ENCODE measurements at regions not wholly inside any gene's neighbourhood (a gene's known extent, or its start where the extent isn't known, plus 50 kb on each side); places are given as distances from the start of the nearest gene placed in this dataset.

DNA sequence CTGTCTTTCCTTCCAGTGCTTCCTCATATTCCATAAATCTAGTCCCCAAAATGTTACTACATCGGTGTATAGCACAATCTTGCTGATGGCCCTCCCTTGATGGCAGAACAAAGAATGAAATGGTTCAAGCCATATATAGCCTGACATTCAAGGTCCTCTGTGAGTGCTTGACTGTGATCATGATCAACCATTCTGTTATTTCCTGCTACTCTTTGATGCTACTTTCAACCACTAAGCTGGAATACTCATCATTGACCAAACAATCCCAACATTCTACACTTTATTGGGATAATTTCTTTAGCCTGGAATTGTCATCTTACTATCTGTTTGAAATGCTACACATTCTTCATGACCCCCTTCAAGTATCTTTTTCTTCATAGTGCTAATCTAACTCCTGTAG is 633.9 kb downstream of the PLCL1 start:
- TF ChIP-seq, protein P1, sequence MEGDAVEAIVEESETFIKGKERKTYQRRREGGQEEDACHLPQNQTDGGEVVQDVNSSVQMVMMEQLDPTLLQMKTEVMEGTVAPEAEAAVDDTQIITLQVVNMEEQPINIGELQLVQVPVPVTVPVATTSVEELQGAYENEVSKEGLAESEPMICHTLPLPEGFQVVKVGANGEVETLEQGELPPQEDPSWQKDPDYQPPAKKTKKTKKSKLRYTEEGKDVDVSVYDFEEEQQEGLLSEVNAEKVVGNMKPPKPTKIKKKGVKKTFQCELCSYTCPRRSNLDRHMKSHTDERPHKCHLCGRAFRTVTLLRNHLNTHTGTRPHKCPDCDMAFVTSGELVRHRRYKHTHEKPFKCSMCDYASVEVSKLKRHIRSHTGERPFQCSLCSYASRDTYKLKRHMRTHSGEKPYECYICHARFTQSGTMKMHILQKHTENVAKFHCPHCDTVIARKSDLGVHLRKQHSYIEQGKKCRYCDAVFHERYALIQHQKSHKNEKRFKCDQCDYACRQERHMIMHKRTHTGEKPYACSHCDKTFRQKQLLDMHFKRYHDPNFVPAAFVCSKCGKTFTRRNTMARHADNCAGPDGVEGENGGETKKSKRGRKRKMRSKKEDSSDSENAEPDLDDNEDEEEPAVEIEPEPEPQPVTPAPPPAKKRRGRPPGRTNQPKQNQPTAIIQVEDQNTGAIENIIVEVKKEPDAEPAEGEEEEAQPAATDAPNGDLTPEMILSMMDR (IDR thresholded peaks at IDR 0.05; ENCODE audit: low read depth, low read length, missing input control), result no peak
- TF ChIP-seq RAD21 (IDR thresholded peaks at IDR 0.05) (no peak), GABPA (IDR thresholded peaks at IDR 0.05 in 1 of 2, conservative IDR thresholded peaks at IDR 0.05 in 1 of 2) (no peak), TAF1 (conservative IDR thresholded peaks at IDR 0.05) (no peak)
- TF ChIP-seq, protein P2, sequence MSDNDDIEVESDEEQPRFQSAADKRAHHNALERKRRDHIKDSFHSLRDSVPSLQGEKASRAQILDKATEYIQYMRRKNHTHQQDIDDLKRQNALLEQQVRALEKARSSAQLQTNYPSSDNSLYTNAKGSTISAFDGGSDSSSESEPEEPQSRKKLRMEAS (IDR thresholded peaks at IDR 0.05), result no peak

All from liver (tissue), 3 donors.